ENCODE measurements at regions not wholly inside any gene's neighbourhood (a gene's known extent, or its start where the extent isn't known, plus 50 kb on each side); places are given as distances from the start of the nearest gene placed in this dataset.

DNA sequence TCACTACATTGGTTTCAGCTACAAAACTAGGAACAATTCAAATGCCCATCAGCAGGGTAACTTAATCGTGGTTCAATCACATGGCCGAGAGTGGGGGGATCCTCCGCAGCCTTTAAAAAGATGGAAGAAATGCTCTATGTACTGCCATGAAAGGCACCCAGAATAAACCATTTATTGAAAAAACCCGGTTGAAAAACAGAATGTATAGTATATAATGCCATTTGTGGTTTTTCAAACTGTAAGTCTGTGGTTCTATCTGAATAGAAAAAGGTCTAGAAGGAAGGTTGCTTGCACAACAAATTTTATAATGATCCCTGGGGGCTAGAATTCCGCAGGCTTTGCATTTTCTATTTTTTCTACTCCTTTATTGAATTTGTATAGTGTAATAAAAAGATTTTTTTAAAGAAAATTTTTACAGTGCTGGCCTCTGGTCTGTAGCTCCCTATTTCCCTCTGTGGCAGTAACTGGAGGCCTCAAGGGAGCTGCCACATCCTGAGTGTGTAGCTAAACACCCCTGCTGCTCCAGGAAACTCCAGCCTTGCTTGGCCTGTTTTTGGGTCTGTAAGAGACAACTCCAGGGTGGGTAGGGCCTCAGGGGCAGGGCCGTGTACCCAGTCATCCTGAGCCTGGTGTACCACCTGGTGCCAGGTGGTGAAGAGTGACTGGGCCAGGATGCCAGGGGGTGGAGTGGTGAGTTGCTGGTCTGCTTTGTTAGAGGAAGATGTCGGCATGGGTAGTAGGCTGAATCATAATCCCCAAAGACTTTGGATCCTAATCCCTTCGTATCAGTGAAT, 51.5 kb upstream of the EPS8L3 start:
- no peaks in the 10 kb centered on the region for H3K27me3 ChIP-seq (ENCODE audit: insufficient read depth, low read depth)
- H3K36me3 ChIP-seq (ENCODE audit: low read depth), result no peaks in the 10 kb centered on the region; the same call in 1 of the 2 replicates
- intact Hi-C loops (cut with micrococcal nuclease; ENCODE audit: unreplicated experiment), result no loop called here
- H4K20me1 ChIP-seq (ENCODE audit: insufficient read depth), result no peaks in the 10 kb centered on the region
- no peak overlapping the region for H2AFZ ChIP-seq
- peaks cover 12% of the 10 kb centered on the region; the same call in 1 of the 2 replicates for H3K9me3 ChIP-seq (ENCODE audit: insufficient read depth, low read depth)
- ChIA-PET CTCF (interaction anchor here (0.6 kb wide), 1 partner anchor 553 kb away, joined by 3 read pairs; no protein-coding TSS in a partner anchor), POLR2A (ENCODE audit: unreplicated experiment) (no interaction called here)
- H3K4me3 ChIP-seq, result no peak overlapping the region
- H3F3A ChIP-seq (ENCODE audit: insufficient read depth, low read depth), result peaks cover 4% of the 10 kb centered on the region; the same call in 1 of the 2 replicates
- no peaks in the 10 kb centered on the region for H3K79me2 ChIP-seq (ENCODE audit: low read depth)
- H3K27ac ChIP-seq, result no peak overlapping the region
- H3K4me2 ChIP-seq, result no peak overlapping the region
- BruUV-seq (replicated peaks), result no TSS peak
- H3K4me1 ChIP-seq (replicated peaks; ENCODE audit: insufficient read depth), result peaks cover under 1% of the 10 kb centered on the region; the same call in 1 of the 2 replicates
- TF ChIP-seq, protein P1, sequence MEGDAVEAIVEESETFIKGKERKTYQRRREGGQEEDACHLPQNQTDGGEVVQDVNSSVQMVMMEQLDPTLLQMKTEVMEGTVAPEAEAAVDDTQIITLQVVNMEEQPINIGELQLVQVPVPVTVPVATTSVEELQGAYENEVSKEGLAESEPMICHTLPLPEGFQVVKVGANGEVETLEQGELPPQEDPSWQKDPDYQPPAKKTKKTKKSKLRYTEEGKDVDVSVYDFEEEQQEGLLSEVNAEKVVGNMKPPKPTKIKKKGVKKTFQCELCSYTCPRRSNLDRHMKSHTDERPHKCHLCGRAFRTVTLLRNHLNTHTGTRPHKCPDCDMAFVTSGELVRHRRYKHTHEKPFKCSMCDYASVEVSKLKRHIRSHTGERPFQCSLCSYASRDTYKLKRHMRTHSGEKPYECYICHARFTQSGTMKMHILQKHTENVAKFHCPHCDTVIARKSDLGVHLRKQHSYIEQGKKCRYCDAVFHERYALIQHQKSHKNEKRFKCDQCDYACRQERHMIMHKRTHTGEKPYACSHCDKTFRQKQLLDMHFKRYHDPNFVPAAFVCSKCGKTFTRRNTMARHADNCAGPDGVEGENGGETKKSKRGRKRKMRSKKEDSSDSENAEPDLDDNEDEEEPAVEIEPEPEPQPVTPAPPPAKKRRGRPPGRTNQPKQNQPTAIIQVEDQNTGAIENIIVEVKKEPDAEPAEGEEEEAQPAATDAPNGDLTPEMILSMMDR (conservative IDR thresholded peaks at IDR 0.05), result no peak
- TF ChIP-seq EZH2 (IDR thresholded peaks at IDR 0.05; ENCODE audit: low read depth), result no peak
- H3K9me2 ChIP-seq (ENCODE audit: insufficient read depth), result no peaks in the 10 kb centered on the region
- DNase-seq, result no peak

DNA sequence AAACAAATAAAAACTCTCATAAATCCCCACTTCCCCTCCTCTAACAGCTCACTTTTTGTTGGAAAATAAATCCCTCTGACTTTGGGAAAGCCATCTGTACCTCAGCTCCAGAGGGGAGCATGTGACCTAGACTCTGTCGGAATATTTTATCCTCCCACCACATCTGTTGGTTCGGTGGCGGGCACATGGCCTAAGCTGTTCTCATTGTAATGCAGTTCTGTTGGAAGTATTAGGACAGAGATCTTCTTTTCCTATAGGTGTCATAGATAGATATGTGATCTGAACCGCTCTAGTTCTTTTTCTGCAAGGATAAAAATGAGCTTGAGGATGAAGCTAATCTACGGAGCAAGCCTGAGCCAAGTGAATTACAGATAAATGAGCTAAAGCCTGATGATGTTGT, 50.5 kb upstream of the EPS8L3 start:
- Histone ChIP-seq H3K4me2 (no peak overlapping the region), H4K20me1 (ENCODE audit: insufficient read depth) (no peaks in the 10 kb centered on the region), H3F3A (ENCODE audit: insufficient read depth, low read depth) (peaks cover 9% of the 10 kb centered on the region; the same call in 1 of the 2 replicates), H3K27ac (no peak overlapping the region), H2AFZ (no peak overlapping the region), H3K79me2 (ENCODE audit: low read depth) (no peaks in the 10 kb centered on the region), H3K36me3 (ENCODE audit: low read depth) (no peaks in the 10 kb centered on the region; the same call in 1 of the 2 replicates), H3K27me3 (ENCODE audit: insufficient read depth, low read depth) (no peaks in the 10 kb centered on the region), H3K4me3 (no peak overlapping the region), H3K9me3 (ENCODE audit: insufficient read depth, low read depth) (peaks cover 12% of the 10 kb centered on the region; the same call in 1 of the 2 replicates), H3K4me1 (replicated peaks; ENCODE audit: insufficient read depth) (no peaks in the 10 kb centered on the region; the same call in 1 of the 2 replicates), H3K9me2 (ENCODE audit: insufficient read depth) (no peaks in the 10 kb centered on the region)
- intact Hi-C loops (cut with micrococcal nuclease; ENCODE audit: unreplicated experiment), result no loop called here
- BruUV-seq (replicated peaks), result no TSS peak
- ChIA-PET POLR2A (ENCODE audit: unreplicated experiment) (no interaction called here), CTCF (interaction anchor here (0.5 to 0.6 kb wide), 2 partner anchors 554 to 561 kb away, joined by 3 read pairs; no protein-coding TSS in a partner anchor)
- no peak for DNase-seq
- TF ChIP-seq, protein P1 (conservative IDR thresholded peaks at IDR 0.05), result no peak
- TF ChIP-seq EZH2 (IDR thresholded peaks at IDR 0.05; ENCODE audit: low read depth), result no peak

All from PC-9 (cell line).